Spleen (tissue), 7 donors: ENCODE measurements at regions not wholly inside any gene's neighbourhood (a gene's known extent, or its start where the extent isn't known, plus 50 kb on each side); places are given as distances from the start of the nearest gene placed in this dataset.

ENCODE experiments used
- CTCF ChIP-seq, 11 experiments: fragments of 200-600 bp in 7 of 11; fragments of 450-650 bp in 4 of 11; sonication (generic) in 4 of 11; IDR thresholded peaks in 8 of 11; conservative IDR thresholded peaks in 3 of 11; 1 replicate in 7 of 11; 2 replicates in 4 of 11; pipeline versions ENCODE4 v1.4.0 to v1.8.0; 2016 to 2021; ENCODE audit warnings: antibody characterized with exemption in 11 of 11, inconsistent platforms in 4 of 11, mild to moderate bottlenecking in 1 of 11
- POLR2A ChIP-seq, 3 donors: fragments of 450-650 bp; IDR thresholded peaks; one replicate each; pipeline ENCODE4 v1.5.1; 2017; ENCODE audit warnings: antibody characterized with exemption in 3 of 3, mild to moderate bottlenecking in 1 of 3
- POLR2AphosphoS5 ChIP-seq, 3 donors: sonication (generic); formaldehyde crosslinking; IDR thresholded peaks; one replicate each; pipeline ENCODE4 v1.5.1; 2017; ENCODE audit warnings: antibody characterized with exemption in 3 of 3
- donor health status: DM: no; HTN: no; CAD: no; lungs with moderate emphysema.
- donor health status: DM: no; HTN: no; CAD: no.
- donor health status: DM: no; HTN: no; CAD: no.

- TF ChIP-seq POLR2AphosphoS5 (IDR thresholded peaks at IDR 0.05) (no peak), CTCF (IDR thresholded peaks at IDR 0.05 in 8 of 11, conservative IDR thresholded peaks at IDR 0.05 in 3 of 11) (no peak), POLR2A (IDR thresholded peaks at IDR 0.05) (no peak)
These were observed 547.3 kb downstream of the PLCL1 start for GRCh38 chr2:198351647-198352046.
